ENCODE measurements at regions not wholly inside any gene's neighbourhood (a gene's known extent, or its start where the extent isn't known, plus 50 kb on each side); places are given as distances from the start of the nearest gene placed in this dataset.

DNA sequence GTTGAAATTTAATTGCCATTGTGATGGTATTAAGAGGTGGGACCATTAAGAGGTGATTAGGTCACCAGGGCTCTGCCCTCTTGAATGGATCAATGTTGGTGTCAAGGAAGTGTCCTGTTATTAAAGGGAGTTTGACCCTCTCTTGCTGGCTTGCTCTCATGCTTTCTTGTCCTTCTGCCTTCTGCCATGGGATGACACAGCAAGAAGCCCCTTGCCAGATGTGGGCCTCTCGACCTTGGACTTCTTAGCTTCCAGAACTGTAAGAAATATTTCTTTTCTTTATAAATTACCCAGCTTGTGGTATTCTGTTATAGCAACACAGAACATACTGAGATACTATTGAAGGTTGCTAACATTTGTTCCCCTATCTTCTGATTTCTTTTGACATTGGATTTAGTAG is 157.0 kb downstream of the MDFIC start:
- no peak for DNase-seq (ENCODE audit: low spot score)

DNA sequence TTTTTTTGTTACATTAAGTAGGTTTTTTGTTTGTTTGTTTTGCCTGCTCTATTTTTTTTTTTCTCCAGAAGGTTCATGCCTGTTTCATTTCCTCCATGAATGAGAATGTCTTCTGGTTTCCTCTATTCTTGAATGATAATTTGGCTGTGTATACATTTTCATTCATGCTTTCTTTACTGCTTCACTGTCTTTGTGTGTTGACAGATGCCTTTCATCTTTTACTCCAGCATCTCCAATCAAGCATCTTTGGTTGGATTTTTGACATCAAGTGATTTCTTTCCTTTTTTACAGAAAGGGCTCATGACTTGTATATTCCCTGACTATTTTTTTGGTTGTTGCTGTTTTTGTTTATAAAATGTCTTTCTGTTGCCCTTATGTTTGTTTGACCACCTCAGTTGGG is 156.5 kb downstream of the MDFIC start:
- no peak for DNase-seq (ENCODE audit: low spot score)

DNA sequence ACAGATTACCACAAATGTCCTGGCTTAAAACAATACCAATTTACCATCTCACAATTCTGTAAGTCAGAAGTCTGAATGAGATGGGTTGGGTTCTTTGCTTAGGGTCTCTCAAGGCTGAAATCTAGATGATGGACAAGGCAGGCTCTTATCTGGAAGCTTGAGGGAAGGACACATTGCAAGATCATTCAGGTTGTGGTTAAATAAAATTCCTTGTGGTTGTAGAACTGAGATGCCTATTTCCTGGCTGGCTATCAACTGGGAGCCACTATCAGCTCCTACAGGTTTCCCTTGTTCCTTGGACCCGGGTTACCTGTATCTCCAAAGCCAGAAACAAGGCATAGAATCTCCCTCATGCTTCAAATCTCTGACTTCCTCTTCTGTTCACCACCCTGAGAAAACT is 148.4 kb downstream of the MDFIC start:
- DNase-seq (ENCODE audit: low spot score), result no peak

All from HuH-7 (cell line).